ENCODE measurements at regions not wholly inside any gene's neighbourhood (a gene's known extent, or its start where the extent isn't known, plus 50 kb on each side); places are given as distances from the start of the nearest gene placed in this dataset.
A peak's percentile ranks its signal among the peaks of the same experiment; 100 is the strongest.

GRCh38 chr13:103695320-103695719 is 629.1 kb upstream of the SLC10A2 start:
- WGBS (ENCODE audit: insufficient coverage, low coverage, low lambda C conversion rate, missing lambda C conversion rate) = 82% methylated on average over 2 of the region's 2 CpGs
- intact Hi-C loops (cut with DNase I) = no loop called here
- no peaks in the 10 kb centered on the region for H3K27me3 ChIP-seq
- no peaks in the 10 kb centered on the region for H3K36me3 ChIP-seq
- TF ChIP-seq POLR2A (IDR thresholded peaks at IDR 0.05) (no peak), CTCF (IDR thresholded peaks at IDR 0.05) (no peak)
- no peak overlapping the region for H3K4me3 ChIP-seq
- peaks cover 0 to 12% (median 3%) of the 10 kb centered on the region in 4 donors for H3K4me1 ChIP-seq
- no peak overlapping the region for H3K27ac ChIP-seq
- DNase-seq (no peak), ATAC-seq (no peak)
- H3K9me3 ChIP-seq = no peaks in the 10 kb centered on the region

GRCh38 chr13:103694471-103694870 is 628.3 kb upstream of the SLC10A2 start:
- TF ChIP-seq CTCF (IDR thresholded peaks at IDR 0.05) (no peak), POLR2A (IDR thresholded peaks at IDR 0.05) (no peak)
- DNase-seq = no peak

GRCh38 chr13:103694033-103694432 is 627.8 kb upstream of the SLC10A2 start:
- Histone ChIP-seq H3K36me3 (no peaks in the 10 kb centered on the region), H3K4me1 (peaks cover 0 to 12% (median 3%) of the 10 kb centered on the region in 4 donors), H3K9me3 (no peaks in the 10 kb centered on the region), H3K4me3 (no peak overlapping the region), H3K27ac (no peak overlapping the region), H3K27me3 (no peaks in the 10 kb centered on the region)
- intact Hi-C loops (cut with DNase I) = no loop called here
- DNase-seq = no peak
- 45% methylated on average over 5 of the region's 5 CpGs for WGBS (ENCODE audit: insufficient coverage, low coverage, low lambda C conversion rate, missing lambda C conversion rate)
- no peak for TF ChIP-seq CTCF (IDR thresholded peaks at IDR 0.05)
- no peak for TF ChIP-seq POLR2A (IDR thresholded peaks at IDR 0.05)
- no peak for ATAC-seq

More at GRCh38 chr13:103694471-103694870, 628.3 kb upstream of the SLC10A2 start:
- ATAC-seq = no peak
- Histone ChIP-seq H3K9me3 (no peaks in the 10 kb centered on the region), H3K4me3 (no peak overlapping the region), H3K36me3 (no peaks in the 10 kb centered on the region), H3K4me1 (peaks cover 0 to 12% (median 3%) of the 10 kb centered on the region in 4 donors), H3K27me3 (no peaks in the 10 kb centered on the region), H3K27ac (no peak overlapping the region)
- WGBS (ENCODE audit: insufficient coverage, low coverage, low lambda C conversion rate, missing lambda C conversion rate) = 73% methylated on average over 4 of the region's 4 CpGs
- intact Hi-C loops (cut with DNase I) = no loop called here

- WGBS (ENCODE audit: insufficient coverage, low coverage, low lambda C conversion rate, missing lambda C conversion rate) = 32% methylated on average over 4 of the region's 4 CpGs
- DNase-seq (peak in 1 of 3 donors; percentile 57), ATAC-seq (peak; percentile 96 to 99 (median 96))
- intact Hi-C loops (cut with DNase I) = no loop called here
- H3K27me3 ChIP-seq = no peaks in the 10 kb centered on the region
- H3K4me1 ChIP-seq = peaks cover 0 to 12% (median 3%) of the 10 kb centered on the region in 4 donors
- H3K4me3 ChIP-seq = peak overlapping the region in 1 of 3 donors; percentile 17
- no peaks in the 10 kb centered on the region for H3K36me3 ChIP-seq
- H3K27ac ChIP-seq = peak overlapping the region in 1 of 3 donors; percentile 48
- TF ChIP-seq POLR2A (IDR thresholded peaks at IDR 0.05) (no peak), CTCF (IDR thresholded peaks at IDR 0.05) (no peak)
- H3K9me3 ChIP-seq = no peaks in the 10 kb centered on the region
These were observed 626.2 kb upstream of the SLC10A2 start for GRCh38 chr13:103692442-103692841.

- Histone ChIP-seq H3K36me3 (no peaks in the 10 kb centered on the region), H3K4me1 (no peaks in the 10 kb centered on the region), H3K27ac (no peak overlapping the region), H3K9me3 (no peaks in the 10 kb centered on the region), H3K27me3 (no peaks in the 10 kb centered on the region), H3K4me3 (no peak overlapping the region)
- intact Hi-C loops (cut with DNase I) = no loop called here
- ATAC-seq (no peak), DNase-seq (no peak)
- no peak for TF ChIP-seq CTCF (IDR thresholded peaks at IDR 0.05)
These were observed 610.1 kb upstream of the SLC10A2 start for GRCh38 chr13:103676329-103676728.

Measured in right lobe of liver (tissue), 6 donors.